ENCODE measurements at regions not wholly inside any gene's neighbourhood (a gene's known extent, or its start where the extent isn't known, plus 50 kb on each side); places are given as distances from the start of the nearest gene placed in this dataset.

DNA sequence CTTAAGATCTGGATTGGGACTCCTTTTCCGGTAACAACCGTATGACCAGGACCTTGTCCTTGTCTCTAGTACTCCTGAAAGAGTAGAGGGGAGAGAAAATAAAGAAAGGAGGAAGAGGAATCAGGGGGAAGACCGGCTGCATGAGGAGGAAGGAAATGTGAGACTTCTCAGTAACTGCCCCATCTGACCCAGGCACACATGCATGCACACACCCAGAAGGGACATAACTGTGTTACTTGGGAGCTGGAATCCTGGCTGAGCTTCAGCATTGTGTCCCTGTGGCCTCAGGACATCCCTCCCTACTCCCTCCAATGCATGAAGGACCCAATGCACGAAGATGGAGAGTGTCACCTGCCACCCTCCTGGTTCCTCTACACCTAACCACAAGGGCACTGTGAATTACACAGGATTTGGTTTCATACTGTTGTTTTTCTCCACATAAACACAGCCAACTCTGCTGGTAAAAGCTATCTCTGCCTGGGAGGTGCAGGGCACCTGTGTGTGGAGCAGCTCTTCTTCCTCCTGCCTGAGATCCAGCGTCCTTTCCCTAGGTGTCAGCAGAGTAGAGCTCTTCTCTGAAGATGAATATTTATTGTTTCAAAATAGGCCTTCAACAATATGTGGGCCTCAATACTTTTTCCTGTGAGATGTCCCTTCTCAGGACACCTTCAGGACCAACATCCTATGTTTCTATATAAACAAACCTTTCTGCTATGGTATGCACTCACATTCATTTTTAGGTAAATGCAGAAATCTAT, 574.1 kb upstream of the ID2 start:
- TF ChIP-seq, protein P1, sequence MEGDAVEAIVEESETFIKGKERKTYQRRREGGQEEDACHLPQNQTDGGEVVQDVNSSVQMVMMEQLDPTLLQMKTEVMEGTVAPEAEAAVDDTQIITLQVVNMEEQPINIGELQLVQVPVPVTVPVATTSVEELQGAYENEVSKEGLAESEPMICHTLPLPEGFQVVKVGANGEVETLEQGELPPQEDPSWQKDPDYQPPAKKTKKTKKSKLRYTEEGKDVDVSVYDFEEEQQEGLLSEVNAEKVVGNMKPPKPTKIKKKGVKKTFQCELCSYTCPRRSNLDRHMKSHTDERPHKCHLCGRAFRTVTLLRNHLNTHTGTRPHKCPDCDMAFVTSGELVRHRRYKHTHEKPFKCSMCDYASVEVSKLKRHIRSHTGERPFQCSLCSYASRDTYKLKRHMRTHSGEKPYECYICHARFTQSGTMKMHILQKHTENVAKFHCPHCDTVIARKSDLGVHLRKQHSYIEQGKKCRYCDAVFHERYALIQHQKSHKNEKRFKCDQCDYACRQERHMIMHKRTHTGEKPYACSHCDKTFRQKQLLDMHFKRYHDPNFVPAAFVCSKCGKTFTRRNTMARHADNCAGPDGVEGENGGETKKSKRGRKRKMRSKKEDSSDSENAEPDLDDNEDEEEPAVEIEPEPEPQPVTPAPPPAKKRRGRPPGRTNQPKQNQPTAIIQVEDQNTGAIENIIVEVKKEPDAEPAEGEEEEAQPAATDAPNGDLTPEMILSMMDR (IDR thresholded peaks at IDR 0.05; ENCODE audit: low read depth, low read length): no peak
- H3K4me3 ChIP-seq (ENCODE audit: low read depth, low read length): no peak overlapping the region

DNA sequence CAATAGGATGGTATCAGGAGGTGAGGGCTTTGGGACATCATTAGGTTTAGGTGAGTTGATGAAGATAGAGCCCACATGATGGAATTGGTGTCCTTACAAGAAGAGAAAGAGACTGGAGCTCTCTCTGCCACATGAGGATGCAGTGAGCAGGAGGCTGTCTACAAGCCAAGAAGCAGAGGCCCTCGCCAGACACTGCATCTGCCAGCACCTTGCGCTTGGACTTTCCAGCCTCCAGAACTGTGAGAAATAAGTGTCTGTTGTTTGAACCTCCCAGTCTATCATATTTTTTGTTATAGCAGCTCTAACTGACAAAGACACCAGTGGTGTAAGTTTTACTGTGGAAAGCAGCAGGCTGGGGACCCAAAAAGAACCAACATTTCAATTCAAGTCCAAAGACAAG, 571.1 kb upstream of the ID2 start:
- TF ChIP-seq, protein P1 (IDR thresholded peaks at IDR 0.05; ENCODE audit: low read depth, low read length): no peak
- H3K4me3 ChIP-seq (ENCODE audit: low read depth, low read length): no peak overlapping the region

DNA sequence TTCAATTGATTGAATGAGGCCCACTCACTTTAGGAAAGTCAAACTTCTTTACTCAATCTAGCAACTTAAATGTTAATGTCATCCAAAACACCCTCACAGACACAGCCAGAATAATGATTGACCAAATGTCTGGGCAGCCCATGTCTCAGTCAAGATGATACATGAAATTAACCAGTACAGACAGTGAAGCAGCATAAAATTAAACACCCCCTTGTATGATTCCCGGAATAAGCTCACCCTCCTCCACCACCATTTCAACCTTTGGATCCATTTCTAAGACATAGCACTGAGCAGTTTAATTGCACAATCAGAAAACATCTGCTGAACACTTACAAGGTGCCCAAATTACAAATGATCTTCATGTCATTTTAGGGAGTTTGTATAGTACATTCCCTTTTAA, 570.7 kb upstream of the ID2 start:
- TF ChIP-seq, protein P1 (IDR thresholded peaks at IDR 0.05; ENCODE audit: low read depth, low read length): no peak
- no peak overlapping the region for H3K4me3 ChIP-seq (ENCODE audit: low read depth, low read length)

DNA sequence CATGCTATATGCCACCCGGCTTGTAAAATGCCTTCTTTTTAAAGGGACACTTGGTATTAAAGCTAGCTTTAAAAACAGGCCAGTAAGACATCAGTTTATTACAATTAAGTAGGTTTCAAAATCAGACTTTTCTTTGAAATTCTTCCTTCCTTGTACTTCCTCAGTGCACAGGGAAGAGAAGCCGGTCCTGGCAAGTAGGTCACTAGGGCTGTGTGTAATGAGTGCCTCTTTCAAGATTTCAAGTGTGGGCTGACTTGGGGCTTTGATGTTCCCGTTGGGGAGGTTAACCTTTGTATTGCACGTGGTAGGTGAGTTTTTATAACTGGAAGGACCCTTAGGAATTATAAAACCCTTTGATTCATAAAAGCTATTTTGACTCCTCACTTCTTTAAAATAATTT, 566.4 kb upstream of the ID2 start:
- TF ChIP-seq, protein P1 (IDR thresholded peaks at IDR 0.05; ENCODE audit: low read depth, low read length): no peak
- H3K4me3 ChIP-seq (ENCODE audit: low read depth, low read length): no peak overlapping the region

DNA sequence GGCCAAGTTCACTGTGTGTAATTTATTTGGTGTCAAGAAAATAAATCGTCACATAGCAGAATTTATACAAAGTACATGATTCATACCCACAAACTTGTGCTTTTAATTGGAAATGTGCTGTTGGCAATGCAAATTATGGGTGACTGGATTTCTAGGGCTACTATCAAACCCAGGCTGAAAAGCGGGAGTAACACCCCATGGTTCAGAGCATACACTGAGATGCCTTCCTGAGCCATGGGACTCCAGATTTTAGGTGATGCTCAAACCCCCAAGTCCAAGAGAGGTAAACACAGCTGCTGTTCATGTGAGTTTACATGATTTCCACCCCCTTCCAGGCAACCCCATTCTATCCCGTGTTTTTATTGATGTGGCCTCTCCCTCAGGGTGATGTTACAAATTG, 565.9 kb upstream of the ID2 start:
- TF ChIP-seq, protein P1 (IDR thresholded peaks at IDR 0.05; ENCODE audit: low read depth, low read length): no peak
- H3K4me3 ChIP-seq (ENCODE audit: low read depth, low read length): no peak overlapping the region

DNA sequence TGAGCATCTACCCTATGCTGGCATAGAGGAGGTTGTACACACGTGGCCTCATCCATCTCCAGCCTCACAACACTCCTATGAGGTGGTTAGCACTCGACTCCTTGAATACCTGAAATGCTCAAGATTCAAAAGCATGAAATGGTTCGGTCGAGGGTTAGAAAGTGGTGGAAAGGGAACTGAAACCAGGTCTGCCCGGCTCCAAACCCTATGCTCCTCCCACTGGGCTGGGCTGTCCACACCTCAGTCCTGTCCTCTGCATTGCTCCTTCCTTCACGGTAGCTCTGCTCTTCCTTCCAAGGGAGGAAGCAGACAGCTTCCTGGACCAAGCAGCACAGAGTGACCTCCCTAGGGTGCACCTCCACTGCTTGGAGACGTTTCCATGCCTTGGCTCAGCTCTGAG, 565.2 kb upstream of the ID2 start:
- no peak overlapping the region for H3K4me3 ChIP-seq (ENCODE audit: low read depth, low read length)
- TF ChIP-seq, protein P1 (IDR thresholded peaks at IDR 0.05; ENCODE audit: low read depth, low read length): no peak

DNA sequence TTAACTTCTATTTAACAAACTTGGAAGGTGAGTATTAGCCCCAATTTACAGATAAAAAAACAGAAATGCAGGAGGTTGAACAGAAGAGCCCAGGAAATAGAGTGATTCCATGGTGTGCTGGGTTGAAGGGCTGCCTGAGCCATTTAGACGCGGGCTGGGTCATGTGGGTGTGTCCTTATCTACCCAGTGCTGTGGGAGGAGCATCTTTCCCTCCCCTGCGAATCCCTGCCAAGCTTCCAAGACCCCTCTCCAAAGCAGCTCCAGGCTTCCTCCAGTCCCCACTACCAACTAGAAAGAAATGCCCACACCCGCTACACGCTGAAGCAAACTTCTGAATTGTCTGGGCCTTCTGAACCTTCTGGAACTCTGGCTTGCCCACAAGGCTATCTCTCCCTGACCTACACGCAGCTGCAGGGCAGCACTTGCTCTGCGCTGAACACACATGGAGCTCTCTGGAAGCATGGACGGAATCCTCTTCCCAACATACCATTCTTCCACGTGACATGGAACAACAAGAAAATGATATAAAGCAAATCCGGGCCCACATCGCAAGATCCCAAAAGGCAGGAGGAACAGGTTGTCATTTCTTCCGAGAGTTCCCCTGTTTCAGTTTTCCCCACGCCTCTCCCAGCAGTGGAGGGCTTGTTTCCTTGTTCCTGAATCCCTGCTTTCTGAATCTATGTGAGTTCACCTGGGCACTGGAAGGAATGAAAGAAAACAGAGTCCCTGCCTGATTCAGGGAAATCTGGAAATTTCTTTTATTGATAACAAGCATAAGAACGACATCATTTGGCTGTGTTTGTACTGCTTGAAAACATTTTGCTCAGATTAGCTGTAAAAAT, 562.7 kb upstream of the ID2 start:
- H3K4me3 ChIP-seq (ENCODE audit: low read depth, low read length): no peak overlapping the region

More for the DNA sequence above, 562.7 kb upstream of the ID2 start:
- TF ChIP-seq, protein P1 (IDR thresholded peaks at IDR 0.05; ENCODE audit: low read depth, low read length): no peak
